Thyroid gland (tissue), 4 donors: ENCODE measurements at regions not wholly inside any gene's neighbourhood (a gene's known extent, or its start where the extent isn't known, plus 50 kb on each side); places are given as distances from the start of the nearest gene placed in this dataset.

Experiments
- POLR2A ChIP-seq, 2 donors: fragments of 450-650 bp; IDR thresholded peaks; one replicate each; pipeline ENCODE4 v1.6.1; 2017; ENCODE audit warnings: antibody characterized with exemption in 2 of 2, mild to moderate bottlenecking in 2 of 2, moderate library complexity in 1 of 2
- TF ChIP-seq, protein P1 (sequence below), 6 experiments: fragments of 200-600 bp in 3 of 6; fragments of 450-650 bp in 3 of 6; sonication (generic) in 3 of 6; IDR thresholded peaks; one replicate each; pipeline ENCODE4 v1.5.1; 2016 to 2019; ENCODE audit warnings: antibody characterized with exemption in 6 of 6, mild to moderate bottlenecking in 2 of 6, inconsistent platforms in 1 of 6, moderate library complexity in 1 of 6

DNA sequence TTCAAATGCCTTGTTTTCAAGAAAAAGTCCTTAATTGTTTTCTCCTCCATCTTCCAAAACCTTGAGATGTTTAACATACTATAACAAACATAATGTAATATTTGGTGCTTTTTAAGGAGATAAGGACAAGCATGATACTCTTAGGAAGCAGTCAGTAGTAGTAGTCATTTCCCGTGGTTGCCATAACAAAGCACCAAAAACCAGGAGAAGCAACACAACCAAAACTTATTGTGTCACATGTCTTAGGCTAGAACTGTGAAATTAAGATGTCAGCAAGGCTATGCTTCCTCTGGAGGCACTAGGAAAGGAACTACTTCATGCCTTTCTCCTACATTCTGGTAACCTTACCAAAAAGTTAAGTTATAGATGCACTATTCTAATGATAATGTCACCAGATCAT is 106.8 kb downstream of the MBL2 start:
- TF ChIP-seq, protein P1, sequence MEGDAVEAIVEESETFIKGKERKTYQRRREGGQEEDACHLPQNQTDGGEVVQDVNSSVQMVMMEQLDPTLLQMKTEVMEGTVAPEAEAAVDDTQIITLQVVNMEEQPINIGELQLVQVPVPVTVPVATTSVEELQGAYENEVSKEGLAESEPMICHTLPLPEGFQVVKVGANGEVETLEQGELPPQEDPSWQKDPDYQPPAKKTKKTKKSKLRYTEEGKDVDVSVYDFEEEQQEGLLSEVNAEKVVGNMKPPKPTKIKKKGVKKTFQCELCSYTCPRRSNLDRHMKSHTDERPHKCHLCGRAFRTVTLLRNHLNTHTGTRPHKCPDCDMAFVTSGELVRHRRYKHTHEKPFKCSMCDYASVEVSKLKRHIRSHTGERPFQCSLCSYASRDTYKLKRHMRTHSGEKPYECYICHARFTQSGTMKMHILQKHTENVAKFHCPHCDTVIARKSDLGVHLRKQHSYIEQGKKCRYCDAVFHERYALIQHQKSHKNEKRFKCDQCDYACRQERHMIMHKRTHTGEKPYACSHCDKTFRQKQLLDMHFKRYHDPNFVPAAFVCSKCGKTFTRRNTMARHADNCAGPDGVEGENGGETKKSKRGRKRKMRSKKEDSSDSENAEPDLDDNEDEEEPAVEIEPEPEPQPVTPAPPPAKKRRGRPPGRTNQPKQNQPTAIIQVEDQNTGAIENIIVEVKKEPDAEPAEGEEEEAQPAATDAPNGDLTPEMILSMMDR (IDR thresholded peaks at IDR 0.05), result no peak
- no peak for TF ChIP-seq POLR2A (IDR thresholded peaks at IDR 0.05)
